HG02973 (cell line): ENCODE measurements at regions not wholly inside any gene's neighbourhood (a gene's known extent, or its start where the extent isn't known, plus 50 kb on each side); places are given as distances from the start of the nearest gene placed in this dataset.

Source experiments
- ATAC-seq: cut with Tn5 transposase; IDR thresholded peaks from one replicate; pipeline ENCODE4 v1.9.1; 2021; ENCODE audit warnings: moderate library complexity; ENCODE audit not compliant: unreplicated experiment

- ATAC-seq: no peak
These were observed 158.1 kb upstream of the SLC39A10 start for GRCh38 chr2:195498839-195499490.

DNA sequence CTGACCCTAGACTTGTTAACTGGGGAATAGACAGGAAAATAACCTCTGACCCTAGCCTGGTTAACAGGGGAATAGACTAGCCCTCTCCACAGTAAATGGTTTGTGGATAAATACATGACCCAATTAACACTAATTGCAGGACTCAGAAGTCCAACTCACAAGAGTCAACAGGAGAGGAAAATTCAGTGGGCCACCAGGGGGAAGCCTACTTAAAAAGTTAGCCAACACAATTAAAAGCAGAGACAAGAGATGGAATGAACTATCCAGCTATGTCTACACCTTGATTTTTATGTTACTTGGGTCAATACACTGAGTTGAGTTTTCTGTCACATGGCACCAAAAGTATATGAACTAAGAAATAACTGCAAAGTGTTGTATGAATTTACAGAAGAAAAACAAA lies 158.8 kb upstream of the SLC39A10 start:
- no peak for ATAC-seq

DNA sequence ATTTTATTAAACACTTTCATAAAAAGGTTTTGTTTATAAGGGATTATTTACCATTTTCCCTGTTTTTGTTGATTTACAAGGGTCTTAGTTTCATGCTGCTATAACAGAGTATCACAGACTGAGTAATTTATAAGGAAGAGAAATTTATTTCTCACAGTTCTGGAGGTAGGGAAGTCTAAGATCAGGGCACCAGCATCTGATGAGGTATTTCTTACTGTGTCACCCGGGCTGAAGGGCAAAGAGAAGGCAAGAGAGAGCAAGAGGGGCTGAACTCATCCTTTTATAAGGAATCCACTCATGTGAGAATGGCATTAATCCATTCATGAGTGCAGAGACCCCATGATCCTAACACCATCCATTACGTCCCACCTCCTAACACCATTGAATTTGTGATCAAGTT lies 160.0 kb upstream of the SLC39A10 start:
- no peak for ATAC-seq

DNA sequence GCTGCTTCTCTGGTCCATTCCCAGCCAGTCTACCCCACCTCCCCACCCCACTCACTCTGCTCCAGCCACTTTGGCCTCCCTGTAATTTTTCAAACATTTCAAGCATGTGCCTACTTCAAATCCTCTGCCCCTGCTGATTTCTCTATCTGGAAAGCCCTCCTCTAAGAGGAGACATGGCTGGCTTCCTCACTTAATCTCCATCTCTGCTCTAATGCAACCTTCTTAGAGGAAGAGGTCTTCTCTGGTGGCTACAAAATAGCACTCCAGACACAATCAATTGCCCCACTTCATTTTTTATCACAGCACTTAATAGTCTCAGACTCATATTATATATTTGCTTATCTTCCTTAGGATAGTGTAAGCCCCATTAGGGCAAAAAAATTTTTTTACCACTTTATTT lies 161.1 kb upstream of the SLC39A10 start:
- ATAC-seq: no peak

- ATAC-seq: no peak
These were observed 161.7 kb upstream of the SLC39A10 start for GRCh38 chr2:195495351-195495750.

DNA sequence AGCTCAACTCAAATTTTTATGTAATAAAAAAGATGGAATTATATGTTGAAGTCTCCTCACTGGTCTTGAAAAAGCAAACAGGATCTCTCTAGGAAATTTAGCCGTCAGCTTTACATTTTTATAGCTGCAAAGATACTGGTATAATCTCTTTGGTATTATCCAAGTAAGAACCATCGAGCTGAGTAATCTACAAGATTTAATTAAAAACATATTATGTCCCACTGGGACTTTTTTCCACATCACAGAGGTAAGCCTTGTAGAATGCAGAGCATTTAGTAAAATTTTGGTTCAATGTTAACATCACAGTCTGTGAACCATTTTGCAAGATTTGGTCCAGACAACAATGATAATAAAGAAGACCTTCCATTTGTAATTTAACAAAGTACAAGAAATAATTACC lies 162.6 kb upstream of the SLC39A10 start:
- no peak for ATAC-seq

GRCh38 chr2:195493416-195493815 lies 163.6 kb upstream of the SLC39A10 start:
- ATAC-seq: no peak

DNA sequence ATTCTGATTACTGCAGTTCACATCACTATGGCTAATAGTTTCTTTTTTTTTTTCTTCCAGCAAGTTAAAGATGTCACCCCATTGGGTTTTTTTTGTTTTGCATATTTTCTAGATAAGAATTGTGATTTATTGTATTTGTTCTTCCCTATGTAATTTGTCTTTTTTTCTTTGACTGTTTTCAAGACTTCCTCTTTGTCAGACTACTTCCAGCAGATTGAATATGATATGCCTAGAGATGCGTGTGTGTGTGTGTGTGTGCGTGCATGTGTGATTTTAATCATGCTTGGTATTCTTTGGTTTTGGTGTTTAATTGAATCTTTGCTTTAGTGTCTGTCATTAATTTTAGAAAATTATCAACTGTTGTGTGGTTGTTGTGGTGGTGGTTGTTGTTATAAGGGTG lies 166.7 kb upstream of the SLC39A10 start:
- no peak for ATAC-seq

GRCh38 chr2:195489101-195489500 lies 167.9 kb upstream of the SLC39A10 start:
- no peak for ATAC-seq

- no peak for ATAC-seq
These were observed 168.5 kb upstream of the SLC39A10 start for GRCh38 chr2:195488567-195488966.

DNA sequence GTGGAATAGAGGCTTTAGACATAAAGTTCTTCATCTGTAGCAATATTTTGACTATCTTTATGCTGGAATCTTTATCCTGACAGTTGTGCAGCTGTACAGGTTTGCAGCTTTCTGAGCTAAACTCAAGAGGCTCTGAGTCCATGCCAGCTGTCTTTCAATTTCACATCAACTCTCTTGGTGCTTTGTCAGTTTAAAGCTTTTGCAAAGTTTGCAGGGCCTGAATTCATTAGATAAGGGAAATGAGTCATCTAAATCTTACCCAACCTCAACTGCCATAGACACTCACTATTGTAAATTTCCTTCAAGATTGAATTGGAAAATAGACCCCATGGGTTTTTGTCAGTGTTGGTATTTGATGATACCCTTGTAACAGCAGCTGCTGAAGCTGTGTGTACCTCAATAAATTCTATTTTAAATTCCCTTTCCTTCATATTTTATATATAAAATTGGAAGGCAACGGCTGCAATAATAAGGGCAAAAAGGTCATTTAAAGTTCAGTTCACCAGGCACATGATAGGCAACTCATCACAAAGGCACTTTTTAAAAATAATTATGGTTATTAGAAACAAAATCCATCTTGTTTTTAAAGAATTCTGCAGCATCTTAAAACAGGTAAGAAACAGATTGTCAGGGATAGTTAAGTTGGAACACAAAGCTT lies 169.9 kb upstream of the SLC39A10 start:
- ATAC-seq: peak; percentile 85

DNA sequence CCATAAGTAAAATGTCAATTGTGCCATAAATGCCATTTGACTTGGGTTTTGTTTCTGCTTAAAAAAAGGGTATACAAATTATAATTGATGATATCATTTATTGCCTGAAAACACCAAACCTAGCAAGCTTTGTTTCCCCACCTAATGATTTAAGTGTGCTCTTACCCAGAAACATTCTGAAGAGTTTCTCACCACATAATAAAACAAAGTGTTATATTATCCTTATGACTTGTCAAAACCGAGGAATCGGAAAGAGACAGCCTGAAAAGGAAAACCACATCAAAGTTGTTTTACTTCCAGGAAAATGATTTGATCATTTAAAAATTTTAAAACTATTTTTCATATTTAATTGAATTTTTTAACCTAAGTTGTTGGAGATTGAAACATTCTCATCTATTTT lies 170.5 kb upstream of the SLC39A10 start:
- no peak for ATAC-seq

GRCh38 chr2:195482010-195482409 lies 175.0 kb upstream of the SLC39A10 start:
- no peak for ATAC-seq

GRCh38 chr2:195480121-195480520 lies 176.9 kb upstream of the SLC39A10 start:
- no peak for ATAC-seq

GRCh38 chr2:195479407-195479806 lies 177.6 kb upstream of the SLC39A10 start:
- ATAC-seq: no peak

- ATAC-seq: no peak
These were observed 179.0 kb upstream of the SLC39A10 start for GRCh38 chr2:195477996-195478382.

GRCh38 chr2:195477248-195477995 lies 179.6 kb upstream of the SLC39A10 start:
- peak; percentile 79 for ATAC-seq

DNA sequence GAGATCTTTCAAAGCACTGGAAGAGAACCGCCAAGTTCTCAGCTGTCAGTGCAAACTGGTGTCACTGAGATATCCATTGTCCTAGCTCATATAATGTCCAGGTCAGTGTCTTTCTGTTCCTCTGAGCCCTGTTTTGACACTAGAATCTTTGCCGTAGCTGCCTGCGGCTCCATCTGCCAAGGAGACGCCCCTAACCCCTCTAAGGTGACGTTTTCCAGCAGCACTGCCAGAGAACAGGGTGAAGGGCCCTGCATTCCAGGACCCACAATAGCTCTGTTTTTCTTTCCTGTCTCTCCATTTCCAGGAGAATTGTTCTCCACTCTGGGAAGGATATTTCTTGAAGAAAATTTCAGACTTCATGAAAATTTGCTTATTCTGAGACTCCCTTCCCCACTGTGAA lies 181.7 kb upstream of the SLC39A10 start:
- no peak for ATAC-seq

DNA sequence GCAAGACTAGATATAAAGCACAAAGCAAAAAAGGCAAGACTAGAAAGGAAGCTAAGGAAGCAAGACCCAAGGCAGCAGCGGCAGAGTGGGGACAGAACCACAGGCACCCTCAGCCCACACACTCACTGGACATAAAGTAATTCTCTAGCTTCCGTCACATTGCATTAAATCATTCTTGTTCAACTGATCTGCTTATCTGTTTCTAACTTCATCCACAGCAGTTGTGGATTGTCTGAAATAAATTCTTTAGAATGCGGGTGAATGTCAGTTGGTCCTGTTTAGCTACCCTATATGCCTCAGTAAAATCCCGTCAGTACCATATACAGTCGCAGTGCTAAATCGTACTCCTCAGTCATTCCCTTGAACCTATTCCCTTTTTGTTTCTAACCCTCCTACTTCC lies 183.2 kb upstream of the SLC39A10 start:
- ATAC-seq: no peak

DNA sequence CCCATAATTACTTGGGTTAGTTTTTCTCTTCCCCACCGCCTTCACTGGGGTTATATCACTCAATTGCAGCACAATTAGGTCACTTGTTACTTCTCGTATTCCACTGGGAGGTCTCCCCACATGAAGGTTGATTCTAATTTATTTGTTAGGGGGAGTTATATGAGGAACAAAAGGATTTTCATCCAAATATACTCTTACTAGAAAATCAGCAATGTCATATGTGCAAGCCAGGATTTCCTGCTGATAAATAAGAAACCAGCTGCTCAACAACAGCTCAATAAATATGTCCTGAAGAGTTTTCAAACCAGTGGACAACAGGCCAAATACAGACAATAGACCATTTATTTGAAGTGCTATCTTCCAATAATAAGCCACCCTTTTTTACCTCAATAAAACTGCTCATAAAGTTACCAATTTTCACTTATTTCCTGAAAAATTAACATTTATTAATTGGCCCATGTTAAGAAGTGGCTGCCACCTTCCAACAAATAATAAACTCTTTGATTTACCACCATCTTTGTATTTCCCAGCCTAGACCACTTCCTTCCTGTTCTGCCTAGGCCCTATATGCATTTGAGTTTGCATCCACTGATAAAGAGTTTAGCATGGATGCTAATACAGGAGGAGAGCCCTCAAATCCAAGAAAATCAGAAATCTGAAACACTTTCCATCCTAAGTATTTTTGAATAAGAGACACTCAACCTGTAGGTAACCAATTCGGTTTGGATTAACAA lies 184.4 kb upstream of the SLC39A10 start:
- no peak for ATAC-seq

GRCh38 chr2:195471807-195472206 lies 185.2 kb upstream of the SLC39A10 start:
- ATAC-seq: no peak

DNA sequence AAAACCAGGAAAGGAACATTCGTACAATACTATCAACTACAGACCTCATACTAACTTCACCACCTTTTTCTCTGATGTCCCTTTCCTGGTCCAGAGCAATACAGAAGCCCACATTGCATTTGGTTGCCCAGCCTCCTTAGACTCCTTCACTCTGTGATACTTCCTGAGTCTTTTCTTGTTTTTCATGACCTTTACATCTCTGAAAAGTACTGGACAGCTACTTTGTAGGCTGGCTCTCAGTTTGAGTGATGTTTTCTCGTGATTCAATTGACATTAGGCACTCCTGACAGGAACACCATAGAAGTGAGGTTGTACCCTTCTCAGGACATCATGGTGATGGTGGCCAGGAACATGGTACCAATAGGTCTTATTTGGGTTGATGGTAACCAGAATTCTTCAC lies 185.9 kb upstream of the SLC39A10 start:
- no peak for ATAC-seq
